Mammary epithelial cell (primary cell): ENCODE measurements at regions not wholly inside any gene's neighbourhood (a gene's known extent, or its start where the extent isn't known, plus 50 kb on each side); places are given as distances from the start of the nearest gene placed in this dataset.

Experiments used
- CTCF ChIP-seq, 2 donors: IDR thresholded peaks in 1 of 2; conservative IDR thresholded peaks in 1 of 2; 2 replicates each; pipeline ENCODE4 v1.5.1; 2011 to 2012; ENCODE audit warnings: inconsistent platforms in 2 of 2, low read length in 2 of 2, mild to moderate bottlenecking in 2 of 2, control low read depth in 1 of 2, low read depth in 1 of 2; ENCODE audit not compliant: insufficient read depth in 1 of 2; ENCODE audit errors: extremely low read depth in 1 of 2
- EZH2 ChIP-seq: IDR thresholded peaks from 2 replicates; pipeline ENCODE4 v1.6.1; 2012; ENCODE audit warnings: low read length, inconsistent platforms, borderline replicate concordance

GRCh38 chr14:49993565-49993964, 100.7 kb downstream of the ARF6 start:
- TF ChIP-seq CTCF (conservative IDR thresholded peaks at IDR 0.05 in 1 of 2, IDR thresholded peaks at IDR 0.05 in 1 of 2; ENCODE audit: extremely low read depth in 1 of 2, insufficient read depth in 1 of 2, low read depth in 1 of 2, low read length in 2 of 2) (no peak), EZH2 (no peak)
